Colon (tissue), 2 donors: ENCODE measurements at regions not wholly inside any gene's neighbourhood (a gene's known extent, or its start where the extent isn't known, plus 50 kb on each side); places are given as distances from the start of the nearest gene placed in this dataset.

Experiments used
- FAIRE-seq: peaks from 2 replicates; lab custom pipeline; 2012; peaks lifted over from hg19 to GRCh38; lab: Jason Lieb, UNC
- donor health status: control.
- donor health status: control.

DNA sequence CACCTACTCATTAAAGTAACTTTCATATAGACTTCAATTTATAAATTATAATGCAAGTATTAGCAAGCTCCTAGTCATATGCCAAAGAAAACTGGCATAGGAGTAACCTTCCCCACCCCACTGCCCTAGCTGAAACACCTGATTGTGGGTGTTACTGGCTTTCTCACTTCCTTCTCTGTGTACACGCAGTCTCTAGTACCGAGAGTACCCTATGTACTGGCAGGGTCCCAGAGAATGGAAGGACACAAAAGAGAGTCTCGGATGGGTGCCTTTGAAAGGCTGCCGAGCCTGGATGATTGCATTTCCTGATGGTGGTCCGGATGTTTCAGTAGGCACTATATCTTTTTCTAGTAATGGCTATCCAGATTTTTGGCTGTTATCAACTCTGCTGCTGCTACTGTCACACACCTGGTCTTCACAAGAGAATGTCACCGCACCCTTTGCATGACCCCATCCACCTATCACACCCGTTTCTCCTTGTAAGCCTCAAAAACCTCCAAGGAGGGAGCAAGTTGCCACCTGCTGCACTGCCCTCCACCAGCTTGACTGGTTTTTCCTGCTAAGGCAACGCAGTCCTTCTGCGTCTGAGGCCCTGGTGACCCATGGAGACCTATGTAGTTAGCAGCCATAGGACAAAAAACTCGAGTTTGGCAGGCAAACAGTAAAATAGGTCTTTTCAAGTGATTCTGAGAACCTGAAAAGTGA lies 53.8 kb upstream of the CLINT1 start:
- no peak for FAIRE-seq

DNA sequence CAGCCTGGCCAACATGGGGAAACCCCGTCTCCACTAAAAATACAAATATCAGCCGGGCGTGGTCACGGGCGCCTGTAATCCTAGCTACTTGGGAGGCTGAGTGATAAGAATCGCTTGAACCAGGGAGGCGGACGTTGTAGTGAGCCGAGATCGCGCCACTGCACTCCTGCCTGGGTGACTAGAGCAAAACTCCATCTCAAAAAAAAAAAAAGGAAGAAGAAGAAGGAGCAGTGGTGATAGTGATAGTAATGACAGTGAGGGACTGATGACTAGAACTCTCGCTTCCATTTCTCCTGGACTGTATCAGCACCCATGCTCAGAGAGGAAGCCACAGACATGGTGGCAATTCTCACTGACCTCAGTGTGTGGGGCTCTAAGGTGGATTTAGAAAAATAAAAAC lies 52.6 kb upstream of the CLINT1 start:
- FAIRE-seq, result no peak
